Smooth muscle cell (in vitro differentiated cells): ENCODE measurements at regions not wholly inside any gene's neighbourhood (a gene's known extent, or its start where the extent isn't known, plus 50 kb on each side); places are given as distances from the start of the nearest gene placed in this dataset.

ENCODE experiments used
- DNase-seq: peaks from one replicate; lab custom pipeline; 2025; ENCODE audit not compliant: unreplicated experiment; lab: John Stamatoyannopoulos, UW
- H2AFZ ChIP-seq: fragments of 200-600 bp; sonication (generic); 2 replicates; pipeline ENCODE4 v1.6.0; 2016; ENCODE audit warnings: antibody characterized with exemption, low read depth, mild to moderate bottlenecking
- H3F3A ChIP-seq: fragments of 200-600 bp; sonication (generic); 2 replicates; pipeline ENCODE4 v1.6.0; 2017; ENCODE audit warnings: antibody characterized with exemption, low read depth
- H3K27ac ChIP-seq: fragments of 200-600 bp; sonication (generic); 2 replicates; pipeline ENCODE4 v1.5.1; 2016; ENCODE audit warnings: low read depth, mild to moderate bottlenecking
- H3K27me3 ChIP-seq: fragments of 200-600 bp; sonication (generic); 2 replicates; pipeline ENCODE4 v1.6.1; 2016; ENCODE audit warnings: low read depth, mild to moderate bottlenecking
- H3K36me3 ChIP-seq: fragments of 200-600 bp; sonication (generic); 2 replicates; pipeline ENCODE4 v1.5.1; 2016; ENCODE audit warnings: low read depth
- H3K4me1 ChIP-seq: fragments of 200-600 bp; sonication (generic); 2 replicates; pipeline ENCODE4 v1.5.1; 2016; ENCODE audit warnings: low read depth
- H3K4me2 ChIP-seq: fragments of 200-600 bp; sonication (generic); 2 replicates; pipeline ENCODE4 v1.6.0; 2016; ENCODE audit warnings: mild to moderate bottlenecking
- H3K4me3 ChIP-seq: fragments of 200-600 bp; sonication (generic); 2 replicates; pipeline ENCODE4 v1.5.1; 2016; ENCODE audit warnings: mild to moderate bottlenecking
- H3K79me2 ChIP-seq: fragments of 200-600 bp; sonication (generic); 2 replicates; pipeline ENCODE4 v1.6.0; 2016; ENCODE audit warnings: low read depth, mild to moderate bottlenecking
- H3K9ac ChIP-seq: fragments of 200-600 bp; sonication (generic); 2 replicates; pipeline ENCODE4 v1.6.0; 2016; ENCODE audit warnings: low read depth
- H3K9me3 ChIP-seq: fragments of 200-600 bp; sonication (generic); replicated peaks from 2 replicates; pipeline ENCODE4 v1.5.1; 2016; ENCODE audit warnings: low read depth
- H4K20me1 ChIP-seq: fragments of 200-600 bp; sonication (generic); 2 replicates; pipeline ENCODE4 v1.6.0; 2016; ENCODE audit warnings: low read depth
- CTCF ChIP-seq: fragments of 200-600 bp; sonication (generic); IDR thresholded peaks from 2 replicates; pipeline ENCODE4 v1.5.1; 2017; ENCODE audit warnings: borderline replicate concordance, mild to moderate bottlenecking, antibody characterized with exemption; ENCODE audit not compliant: insufficient read depth, poor library complexity, severe bottlenecking
- WGBS: methylation state at CpG from one replicate; pipeline ENCODE4 v1.1.7; 2016; ENCODE audit warnings: low lambda C conversion rate; 5-methylcytosine and 5-hydroxymethylcytosine counted together

GRCh38 chr3:22542311-22542710 is 660.8 kb upstream of the UBE2E2 start:
- Histone ChIP-seq H4K20me1 (no peaks in the 10 kb centered on the region), H3K9me3 (no peaks in the 10 kb centered on the region), H3K27ac (no peak overlapping the region), H3F3A (no peaks in the 10 kb centered on the region), H3K27me3 (no peaks in the 10 kb centered on the region), H3K4me1 (no peaks in the 10 kb centered on the region), H3K36me3 (no peaks in the 10 kb centered on the region), H3K4me3 (no peak overlapping the region), H3K9ac (no peak overlapping the region), H2AFZ (no peak overlapping the region), H3K4me2 (no peak overlapping the region), H3K79me2 (no peaks in the 10 kb centered on the region)
- no peak for TF ChIP-seq CTCF
- DNase-seq: no peak
- WGBS: 81% methylated on average over 2 of the region's 2 CpGs

GRCh38 chr3:22555753-22556435 is 647.2 kb upstream of the UBE2E2 start:
- 89% methylated on average over 5 of the region's 5 CpGs for WGBS

GRCh38 chr3:22565393-22565792 is 637.7 kb upstream of the UBE2E2 start:
- Histone ChIP-seq H3K27me3 (no peaks in the 10 kb centered on the region), H3K4me2 (no peak overlapping the region), H3K4me3 (no peak overlapping the region), H3K79me2 (no peaks in the 10 kb centered on the region), H4K20me1 (no peaks in the 10 kb centered on the region), H2AFZ (no peak overlapping the region), H3K27ac (no peak overlapping the region), H3F3A (no peaks in the 10 kb centered on the region), H3K9me3 (no peaks in the 10 kb centered on the region), H3K9ac (no peak overlapping the region), H3K4me1 (no peaks in the 10 kb centered on the region), H3K36me3 (no peaks in the 10 kb centered on the region)
- DNase-seq: no peak
- TF ChIP-seq CTCF: no peak

More at GRCh38 chr3:22555753-22556435, 647.2 kb upstream of the UBE2E2 start:
- Histone ChIP-seq H2AFZ (no peak overlapping the region), H3K27me3 (no peaks in the 10 kb centered on the region), H3K4me3 (no peak overlapping the region), H3K9ac (no peak overlapping the region), H3K4me2 (no peak overlapping the region), H3F3A (no peaks in the 10 kb centered on the region), H3K4me1 (no peaks in the 10 kb centered on the region), H3K9me3 (no peaks in the 10 kb centered on the region), H3K27ac (no peak overlapping the region), H3K36me3 (no peaks in the 10 kb centered on the region), H4K20me1 (no peaks in the 10 kb centered on the region), H3K79me2 (no peaks in the 10 kb centered on the region)
- no peak for TF ChIP-seq CTCF
- DNase-seq: no peak

DNA sequence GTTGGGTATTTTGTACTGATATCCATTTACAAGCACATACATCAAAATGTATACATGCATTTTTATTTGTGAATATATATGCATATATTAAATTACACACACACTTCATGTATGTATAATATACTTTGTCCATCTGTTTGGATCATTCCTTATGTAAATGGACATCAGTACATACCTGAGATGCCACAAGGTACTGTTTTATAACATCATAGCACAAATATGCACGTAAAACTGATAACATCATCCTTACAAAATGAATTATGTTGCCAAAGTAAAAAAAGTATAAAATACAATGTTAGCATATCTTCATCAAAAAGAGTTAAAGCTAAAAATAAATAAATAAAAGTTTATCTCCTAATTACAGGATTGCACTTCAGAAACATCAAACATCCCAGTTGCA is 634.8 kb upstream of the UBE2E2 start:
- H2AFZ ChIP-seq: no peak overlapping the region
- no peaks in the 10 kb centered on the region for H3F3A ChIP-seq
- no peaks in the 10 kb centered on the region for H3K4me1 ChIP-seq
- no peak for TF ChIP-seq CTCF
- no peak overlapping the region for H3K9ac ChIP-seq
- no peak overlapping the region for H3K4me3 ChIP-seq
- 82% methylated on average over 1 of the region's 1 CpG for WGBS
- H3K79me2 ChIP-seq: no peaks in the 10 kb centered on the region
- H3K9me3 ChIP-seq: no peaks in the 10 kb centered on the region
- H3K4me2 ChIP-seq: no peak overlapping the region
- no peak overlapping the region for H3K27ac ChIP-seq
- DNase-seq: no peak
- H3K27me3 ChIP-seq: no peaks in the 10 kb centered on the region
- H4K20me1 ChIP-seq: no peaks in the 10 kb centered on the region
- no peaks in the 10 kb centered on the region for H3K36me3 ChIP-seq
